Heart right ventricle (tissue), 16 donors: ENCODE measurements at regions not wholly inside any gene's neighbourhood (a gene's known extent, or its start where the extent isn't known, plus 50 kb on each side); places are given as distances from the start of the nearest gene placed in this dataset.
A peak's percentile ranks its signal among the peaks of the same experiment; 100 is the strongest.

ENCODE experiments used
- ATAC-seq, 8 donors: fragments of 200-7000 bp; cut with Tn5 transposase; one replicate each; pipeline ENCODE4 v1.9.1; 2020; ENCODE audit warnings: mild to moderate bottlenecking in 8 of 8, moderate library complexity in 8 of 8, moderate number of reproducible peaks in 1 of 8
- DNase-seq, 2 donors: peaks; one replicate each; pipeline ENCODE4 v3.0.0-alpha.2; 2020
- H3K27ac ChIP-seq, 10 donors: fragments of 200-600 bp; sonication (generic) in 2 of 10; one replicate each; pipeline versions ENCODE4 v1.5.0 to v1.8.0; 2020 to 2022; ENCODE audit warnings: mild to moderate bottlenecking in 3 of 10
- H3K27me3 ChIP-seq, 7 donors: fragments of 200-600 bp; one replicate each; pipeline ENCODE4 v1.8.0; 2021 to 2022; ENCODE audit warnings: mild to moderate bottlenecking in 2 of 7
- H3K36me3 ChIP-seq, 9 donors: fragments of 200-600 bp; sonication (generic) in 1 of 9; one replicate each; pipeline versions ENCODE4 v1.5.0 to v1.8.0; 2020 to 2022; ENCODE audit warnings: mild to moderate bottlenecking in 2 of 9
- H3K4me1 ChIP-seq, 9 donors: fragments of 200-600 bp; sonication (generic) in 1 of 9; one replicate each; pipeline versions ENCODE4 v1.5.0 to v1.8.0; 2020 to 2022; ENCODE audit warnings: mild to moderate bottlenecking in 4 of 9
- H3K4me3 ChIP-seq, 10 donors: fragments of 200-600 bp; sonication (generic) in 2 of 10; one replicate each; pipeline versions ENCODE4 v1.5.0 to v1.8.0; 2020 to 2022; ENCODE audit warnings: mild to moderate bottlenecking in 7 of 10, moderate library complexity in 2 of 10
- H3K9me3 ChIP-seq, 11 donors: fragments of 200-600 bp in 10 of 11; sonication (generic) in 2 of 11; one replicate each; pipeline versions ENCODE4 v1.5.0 to v1.8.0; 2013 to 2022; ENCODE audit warnings: mild to moderate bottlenecking in 2 of 11, control low read depth in 1 of 11, moderate library complexity in 1 of 11
- WGBS, 2 donors: extraction: QIAGEN DNeasy Blood & Tissue Kit; methylation state at CpG; one replicate each; pipeline ENCODE4 v1.1.7; 2013; ENCODE audit warnings: inconsistent platforms in 1 of 2; 5-methylcytosine and 5-hydroxymethylcytosine counted together
- intact Hi-C, 10 donors: fragments of 100-400 bp; cut with DNase I; formaldehyde crosslinking; loops; one replicate each; pipeline versions ENCODE4 v1.11.1 to v1.14.2; 2022
- TF ChIP-seq, protein P1 (sequence below), 9 donors: fragments of 200-600 bp; sonication (generic) in 2 of 9; IDR thresholded peaks; one replicate each; pipeline versions ENCODE4 v1.5.0 to v1.8.0; 2021 to 2022; ENCODE audit warnings: antibody characterized with exemption in 9 of 9, mild to moderate bottlenecking in 5 of 9, moderate library complexity in 1 of 9
- donor health status: Arrhythmogenic right ventricular cardiomyopathy.
- donor health status: ischemic (EF 13 %, LVEDD 7.1; RV severe dilation, severe dysfunction).
- donor health status: healthy with polysubstance abuse.
- donor health status: DM: no; HTN: yes; CAD: no.
- donor health status: DM: no; HTN: no; CAD: no.
- donor health status: ischemic (EF 25% LVEDD 6.9; RV normal size, moderate dysfunction).
- donor health status: ischemic (EF 25% LVEDD 5.7; RV mildly dilated, moderate dysfunction).
- donor health status: healthy.
- donor health status: DM: yes; HTN: yes; CAD: no.
- donor health status: Ischemic cardiomyopathy.
- donor health status: ischemic (EF 35%, LVEDD 5.7; RV mildly dilated, moderate dysfunction).
- donor health status: nonischemic (EF 11% LVEDD 7.7; RV severe dilation, severe dysfunction).
- donor health status: DM: yes; HTN: yes; CAD: no.
- donor health status: PGD.
- donor health status: ischemic (EF 29% LVEDD 5.4; RV normal size, mild dysfunction).
- donor health status: nonischemic (EF 23%, LVEDD 6.1; RV moderate dilation, normal function).

DNA sequence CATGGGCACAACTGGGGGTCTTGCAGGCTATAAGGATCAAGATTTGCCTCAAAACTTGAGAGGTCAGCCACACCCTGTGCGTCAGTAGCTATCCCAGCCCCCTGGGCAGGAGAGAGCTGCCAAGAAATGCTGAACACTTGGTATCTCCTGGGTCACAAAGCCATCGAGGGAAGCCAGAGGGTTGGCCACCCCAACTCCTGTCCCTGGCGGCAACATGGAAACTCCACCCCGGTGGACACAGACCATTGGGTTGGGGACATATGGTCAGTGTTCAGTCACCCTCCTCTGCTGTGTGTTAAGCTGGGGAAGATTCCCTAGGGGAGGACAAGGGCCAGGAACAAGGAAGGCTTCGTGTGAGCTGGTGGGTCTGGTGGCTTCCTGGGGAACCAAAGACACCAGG lies 140.6 kb downstream of the C5orf15 start:
- peaks cover 0 to 22% (median 4%) of the 10 kb centered on the region in 7 donors for H3K27me3 ChIP-seq
- H3K36me3 ChIP-seq, result no peaks in the 10 kb centered on the region
- intact Hi-C loops, result no loop called here
- H3K9me3 ChIP-seq, result no peaks in the 10 kb centered on the region
- TF ChIP-seq, protein P1, sequence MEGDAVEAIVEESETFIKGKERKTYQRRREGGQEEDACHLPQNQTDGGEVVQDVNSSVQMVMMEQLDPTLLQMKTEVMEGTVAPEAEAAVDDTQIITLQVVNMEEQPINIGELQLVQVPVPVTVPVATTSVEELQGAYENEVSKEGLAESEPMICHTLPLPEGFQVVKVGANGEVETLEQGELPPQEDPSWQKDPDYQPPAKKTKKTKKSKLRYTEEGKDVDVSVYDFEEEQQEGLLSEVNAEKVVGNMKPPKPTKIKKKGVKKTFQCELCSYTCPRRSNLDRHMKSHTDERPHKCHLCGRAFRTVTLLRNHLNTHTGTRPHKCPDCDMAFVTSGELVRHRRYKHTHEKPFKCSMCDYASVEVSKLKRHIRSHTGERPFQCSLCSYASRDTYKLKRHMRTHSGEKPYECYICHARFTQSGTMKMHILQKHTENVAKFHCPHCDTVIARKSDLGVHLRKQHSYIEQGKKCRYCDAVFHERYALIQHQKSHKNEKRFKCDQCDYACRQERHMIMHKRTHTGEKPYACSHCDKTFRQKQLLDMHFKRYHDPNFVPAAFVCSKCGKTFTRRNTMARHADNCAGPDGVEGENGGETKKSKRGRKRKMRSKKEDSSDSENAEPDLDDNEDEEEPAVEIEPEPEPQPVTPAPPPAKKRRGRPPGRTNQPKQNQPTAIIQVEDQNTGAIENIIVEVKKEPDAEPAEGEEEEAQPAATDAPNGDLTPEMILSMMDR (IDR thresholded peaks at IDR 0.05), result no peak
- 74 to 76% methylated on average over 5 of the region's 5 CpGs for WGBS, 2 donors
- no peak for ATAC-seq
- H3K4me1 ChIP-seq, result peaks cover 0 to 6% (median 0%) of the 10 kb centered on the region in 9 donors
- no peak overlapping the region for H3K27ac ChIP-seq
- no peak overlapping the region for H3K4me3 ChIP-seq
- no peak for DNase-seq

DNA sequence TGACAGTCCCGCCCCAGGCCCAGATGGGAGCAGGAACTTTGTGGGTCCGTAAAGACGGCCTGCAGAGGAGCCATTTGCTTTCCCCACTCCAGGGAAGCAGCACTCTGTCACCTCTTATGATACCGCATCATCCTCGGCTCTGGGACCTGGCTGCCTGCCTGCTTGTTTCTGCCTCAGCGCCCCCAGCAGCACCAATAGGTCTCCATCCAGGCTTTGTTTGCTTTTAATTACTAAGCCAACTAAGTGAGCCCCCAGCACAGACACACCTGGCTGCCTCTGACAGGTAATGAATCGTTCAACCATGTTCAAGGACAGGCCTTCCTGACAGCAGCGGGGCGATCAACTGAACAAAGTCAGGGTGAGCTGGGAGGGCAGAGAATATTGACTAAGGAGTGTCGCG lies 141.4 kb downstream of the C5orf15 start:
- ATAC-seq, result no peak
- Histone ChIP-seq H3K4me1 (peaks cover 0 to 6% (median 0%) of the 10 kb centered on the region in 9 donors), H3K4me3 (no peak overlapping the region), H3K36me3 (no peaks in the 10 kb centered on the region), H3K9me3 (no peaks in the 10 kb centered on the region), H3K27ac (no peak overlapping the region), H3K27me3 (peaks cover 0 to 24% (median 0%) of the 10 kb centered on the region in 7 donors)
- DNase-seq, result no peak
- intact Hi-C loops, result no loop called here
- 69 to 82% methylated on average over 11 of the region's 11 CpGs for WGBS, 2 donors
- TF ChIP-seq, protein P1 (IDR thresholded peaks at IDR 0.05), result no peak

DNA sequence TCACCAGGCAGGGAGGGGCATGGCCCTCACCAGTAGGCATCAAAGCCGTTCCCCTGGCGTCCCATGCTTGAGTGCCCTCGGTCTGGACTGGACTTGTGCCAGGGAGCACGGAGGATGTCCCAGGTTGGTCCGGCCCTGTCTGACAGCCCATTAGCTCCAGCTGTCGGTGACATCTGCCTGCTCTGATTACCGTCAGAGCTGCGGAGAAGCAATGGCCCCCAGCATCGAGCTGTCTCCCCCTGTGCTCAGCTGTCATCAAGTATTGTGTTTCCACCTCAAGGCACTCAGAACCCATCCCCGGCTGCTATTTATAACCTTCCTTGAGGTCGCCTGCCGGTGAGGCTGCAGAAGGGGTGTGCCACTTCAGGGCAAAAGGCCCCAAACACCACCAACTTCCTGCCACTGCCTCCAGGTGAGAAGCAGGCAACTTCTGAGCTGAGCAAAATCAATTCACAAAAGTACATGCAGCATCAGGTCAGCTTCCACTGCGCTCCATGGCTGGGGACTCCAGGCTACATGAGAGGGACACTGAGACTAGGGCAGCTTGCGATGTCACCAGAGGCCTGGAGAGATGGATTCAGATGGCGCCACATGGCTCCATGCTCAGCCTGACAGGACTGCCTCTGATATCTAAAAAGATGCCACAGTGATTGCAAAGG lies 142.7 kb downstream of the C5orf15 start:
- 42 to 46% methylated on average over 15 of the region's 15 CpGs for WGBS, 2 donors
- Histone ChIP-seq H3K36me3 (no peaks in the 10 kb centered on the region), H3K27me3 (peaks cover 0 to 24% (median 0%) of the 10 kb centered on the region in 7 donors), H3K4me1 (peaks cover 0 to 16% (median 7%) of the 10 kb centered on the region in 9 donors), H3K9me3 (no peaks in the 10 kb centered on the region), H3K27ac (no peak overlapping the region), H3K4me3 (no peak overlapping the region)
- intact Hi-C loops, result no loop called here
- ATAC-seq (peak in 3 of 8 donors; percentile 22 to 61 (median 48)), DNase-seq (peak in 1 of 2 donors; percentile 29)
- TF ChIP-seq, protein P1 (IDR thresholded peaks at IDR 0.05), result no peak

DNA sequence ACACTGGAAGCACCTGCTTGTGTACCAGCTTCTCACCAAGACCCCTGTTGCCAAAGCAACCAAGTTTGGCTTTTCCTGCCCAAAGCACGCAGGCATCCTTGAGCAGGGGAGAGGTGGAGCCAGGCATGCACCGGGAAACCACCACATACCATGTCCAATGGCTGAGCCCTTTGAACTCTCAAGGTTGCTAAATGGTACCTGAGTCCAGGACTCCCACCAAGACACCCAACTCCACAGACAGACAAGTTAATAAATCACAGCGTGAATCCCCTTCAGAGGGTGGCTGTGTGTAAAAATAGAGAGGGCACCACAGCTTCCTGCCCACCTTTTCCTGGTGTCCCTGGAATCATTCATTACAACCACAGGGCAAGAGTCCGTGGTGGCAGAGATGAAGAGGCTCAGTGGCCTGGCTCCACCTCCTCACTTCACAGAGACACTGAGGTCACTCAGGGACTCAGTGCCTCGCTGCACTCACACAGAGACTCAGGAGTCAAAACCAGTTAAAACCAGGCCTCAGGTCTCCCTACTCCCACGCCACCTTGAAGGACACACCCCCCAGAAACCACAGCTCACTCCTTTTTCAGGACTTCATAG lies 143.7 kb downstream of the C5orf15 start:
- Histone ChIP-seq H3K9me3 (no peaks in the 10 kb centered on the region), H3K27ac (no peak overlapping the region), H3K36me3 (no peaks in the 10 kb centered on the region), H3K27me3 (peaks cover 0 to 24% (median 6%) of the 10 kb centered on the region in 7 donors), H3K4me1 (peaks cover 0 to 23% (median 17%) of the 10 kb centered on the region in 9 donors), H3K4me3 (no peak overlapping the region)
- DNase-seq (no peak), ATAC-seq (no peak)
- intact Hi-C loops, result no loop called here
- WGBS, 2 donors, result 79 to 87% methylated on average over 6 of the region's 6 CpGs
- TF ChIP-seq, protein P1 (IDR thresholded peaks at IDR 0.05), result no peak
